GM18909 (cell line): ENCODE measurements at regions not wholly inside any gene's neighbourhood (a gene's known extent, or its start where the extent isn't known, plus 50 kb on each side); places are given as distances from the start of the nearest gene placed in this dataset.
A peak's percentile ranks its signal among the peaks of the same experiment; 100 is the strongest.

ENCODE experiments used
- ATAC-seq: cut with Tn5 transposase; IDR thresholded peaks from one replicate; pipeline ENCODE4 v1.9.1; 2021; ENCODE audit warnings: mild to moderate bottlenecking; ENCODE audit not compliant: unreplicated experiment, poor library complexity

GRCh38 chr2:18395555-18395954, 164.9 kb downstream of the RDH14 start:
- ATAC-seq = no peak

- peak; percentile 89 for ATAC-seq
Observed at GRCh38 chr2:18387441-18388206, 172.8 kb downstream of the RDH14 start.

- ATAC-seq = no peak
Observed at GRCh38 chr2:18384242-18384641, 176.2 kb downstream of the RDH14 start.

GRCh38 chr2:18381386-18381785, 179.1 kb downstream of the RDH14 start:
- ATAC-seq = no peak

- no peak for ATAC-seq
Observed at GRCh38 chr2:18380321-18380720, 180.1 kb downstream of the RDH14 start.

GRCh38 chr2:18379870-18380269, 180.6 kb downstream of the RDH14 start:
- no peak for ATAC-seq

GRCh38 chr2:18378020-18378653, 182.3 kb downstream of the RDH14 start:
- ATAC-seq = peak; percentile 90

- no peak for ATAC-seq
Observed at GRCh38 chr2:18376936-18377335, 183.5 kb downstream of the RDH14 start.

GRCh38 chr2:18373664-18374063, 186.8 kb downstream of the RDH14 start:
- no peak for ATAC-seq

GRCh38 chr2:18373081-18373480, 187.4 kb downstream of the RDH14 start:
- no peak for ATAC-seq

- no peak for ATAC-seq
Observed at GRCh38 chr2:18372641-18373040, 187.8 kb downstream of the RDH14 start.

GRCh38 chr2:18369760-18370159, 190.7 kb downstream of the RDH14 start:
- ATAC-seq = no peak

- no peak for ATAC-seq
Observed at GRCh38 chr2:18368008-18368407, 192.4 kb downstream of the RDH14 start.

GRCh38 chr2:18365342-18365741, 195.1 kb downstream of the RDH14 start:
- ATAC-seq = no peak

- no peak for ATAC-seq
Observed at GRCh38 chr2:18363348-18363747, 197.1 kb downstream of the RDH14 start.

- no peak for ATAC-seq
Observed at GRCh38 chr2:18362696-18363095, 197.8 kb downstream of the RDH14 start.

GRCh38 chr2:18357537-18357936, 202.9 kb downstream of the RDH14 start:
- ATAC-seq = no peak

GRCh38 chr2:18356676-18357075, 203.8 kb downstream of the RDH14 start:
- ATAC-seq = no peak

GRCh38 chr2:18349421-18349820, 211.0 kb downstream of the RDH14 start:
- no peak for ATAC-seq

- ATAC-seq = no peak
Observed at GRCh38 chr2:18346874-18347273, 213.6 kb downstream of the RDH14 start.

- no peak for ATAC-seq
Observed at GRCh38 chr2:18346344-18346743, 214.1 kb downstream of the RDH14 start.

- ATAC-seq = no peak
Observed at GRCh38 chr2:18345848-18346247, 214.6 kb downstream of the RDH14 start.
